D721Med (cell line): ENCODE measurements at regions not wholly inside any gene's neighbourhood (a gene's known extent, or its start where the extent isn't known, plus 50 kb on each side); places are given as distances from the start of the nearest gene placed in this dataset.

Experiments used
- DNase-seq: peaks from one replicate; pipeline ENCODE4 v3.0.0; 2011; ENCODE audit warnings: low spot score; ENCODE audit not compliant: insufficient read length
- FAIRE-seq: peaks from 2 replicates; lab custom pipeline; 2011; peaks lifted over from hg19 to GRCh38; lab: Jason Lieb, UNC
- TF ChIP-seq, protein P1 (sequence below): IDR thresholded peaks from 2 replicates; pipeline ENCODE4 v1.5.1; 2012; ENCODE audit warnings: mild to moderate bottlenecking, control low read depth; ENCODE audit not compliant: insufficient read depth; ENCODE audit errors: missing control alignments

DNA sequence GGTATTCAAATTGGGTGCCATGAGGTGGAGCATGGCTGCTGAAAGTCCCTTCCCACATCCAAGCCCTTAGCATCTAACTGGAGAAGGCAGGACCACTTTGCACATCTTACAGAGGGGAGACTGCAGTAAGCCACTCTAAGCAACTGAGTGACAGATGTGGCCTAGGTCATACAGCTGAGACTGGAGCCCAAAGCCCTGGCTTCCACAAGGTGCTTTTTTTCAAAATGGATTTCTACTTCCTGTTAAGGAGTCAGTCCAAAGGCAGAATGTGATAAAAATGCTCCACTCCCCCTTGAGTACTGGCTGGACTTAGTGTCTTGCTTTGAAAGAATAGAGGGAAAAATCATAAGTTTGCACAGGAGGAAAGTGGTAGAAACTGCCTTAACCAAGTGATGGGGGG lies 424.0 kb upstream of the SPRED2 start:
- DNase-seq = no peak
- TF ChIP-seq, protein P1, sequence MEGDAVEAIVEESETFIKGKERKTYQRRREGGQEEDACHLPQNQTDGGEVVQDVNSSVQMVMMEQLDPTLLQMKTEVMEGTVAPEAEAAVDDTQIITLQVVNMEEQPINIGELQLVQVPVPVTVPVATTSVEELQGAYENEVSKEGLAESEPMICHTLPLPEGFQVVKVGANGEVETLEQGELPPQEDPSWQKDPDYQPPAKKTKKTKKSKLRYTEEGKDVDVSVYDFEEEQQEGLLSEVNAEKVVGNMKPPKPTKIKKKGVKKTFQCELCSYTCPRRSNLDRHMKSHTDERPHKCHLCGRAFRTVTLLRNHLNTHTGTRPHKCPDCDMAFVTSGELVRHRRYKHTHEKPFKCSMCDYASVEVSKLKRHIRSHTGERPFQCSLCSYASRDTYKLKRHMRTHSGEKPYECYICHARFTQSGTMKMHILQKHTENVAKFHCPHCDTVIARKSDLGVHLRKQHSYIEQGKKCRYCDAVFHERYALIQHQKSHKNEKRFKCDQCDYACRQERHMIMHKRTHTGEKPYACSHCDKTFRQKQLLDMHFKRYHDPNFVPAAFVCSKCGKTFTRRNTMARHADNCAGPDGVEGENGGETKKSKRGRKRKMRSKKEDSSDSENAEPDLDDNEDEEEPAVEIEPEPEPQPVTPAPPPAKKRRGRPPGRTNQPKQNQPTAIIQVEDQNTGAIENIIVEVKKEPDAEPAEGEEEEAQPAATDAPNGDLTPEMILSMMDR = no peak
- no peak for FAIRE-seq

DNA sequence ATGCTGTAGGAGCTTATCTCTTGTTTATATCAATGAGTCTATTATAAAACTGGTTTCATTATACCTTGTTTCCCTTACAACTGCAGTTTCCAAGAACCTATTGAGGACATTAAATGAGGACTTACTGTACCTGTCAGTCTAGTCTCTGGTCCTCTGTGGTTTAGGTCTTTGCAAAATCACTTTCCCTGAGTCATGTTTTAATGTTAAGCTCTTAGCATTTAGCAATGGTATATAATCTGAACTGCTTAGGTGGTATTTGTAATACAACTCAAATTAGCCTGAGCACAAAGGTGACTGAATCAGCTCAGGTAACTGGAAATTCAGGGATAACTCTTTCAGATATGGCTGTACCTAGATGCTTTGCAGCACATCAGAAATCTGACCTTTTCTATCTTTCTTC lies 418.3 kb upstream of the SPRED2 start:
- no peak for FAIRE-seq
- no peak for DNase-seq
- TF ChIP-seq, protein P1 = no peak

DNA sequence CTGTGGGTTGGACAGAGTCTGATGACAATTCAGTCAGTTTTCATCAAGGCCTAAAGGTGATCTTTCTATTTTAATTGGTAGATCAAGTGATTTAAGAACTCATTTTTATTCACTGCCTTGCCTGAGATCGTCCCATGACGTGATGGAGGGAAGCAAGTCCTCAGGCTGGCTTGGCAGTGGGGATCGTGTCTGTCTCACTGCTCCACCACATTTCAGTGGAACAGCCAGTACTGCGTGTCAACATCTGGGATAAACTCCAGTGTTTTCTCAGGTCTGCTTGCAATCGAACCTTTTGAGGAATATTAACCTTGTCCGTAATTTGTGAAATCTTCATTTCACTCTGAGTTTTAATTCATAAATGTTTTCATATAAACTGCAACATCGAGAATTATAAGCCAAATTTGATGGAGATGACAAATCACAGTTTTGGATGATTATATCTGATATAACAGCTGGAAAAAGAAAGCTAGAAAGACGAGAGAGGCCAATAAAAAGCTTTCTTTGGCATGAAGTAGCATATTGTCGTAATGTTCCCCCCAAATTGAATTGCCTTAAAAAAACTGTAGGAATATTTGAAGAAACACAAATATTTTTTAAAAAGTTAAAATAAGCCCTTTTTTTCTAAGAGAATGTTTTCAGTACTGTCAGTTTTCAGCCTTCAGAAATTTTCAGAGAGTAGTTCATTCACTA lies 414.7 kb upstream of the SPRED2 start:
- FAIRE-seq (no peak), DNase-seq (no peak)
- TF ChIP-seq, protein P1 = no peak

DNA sequence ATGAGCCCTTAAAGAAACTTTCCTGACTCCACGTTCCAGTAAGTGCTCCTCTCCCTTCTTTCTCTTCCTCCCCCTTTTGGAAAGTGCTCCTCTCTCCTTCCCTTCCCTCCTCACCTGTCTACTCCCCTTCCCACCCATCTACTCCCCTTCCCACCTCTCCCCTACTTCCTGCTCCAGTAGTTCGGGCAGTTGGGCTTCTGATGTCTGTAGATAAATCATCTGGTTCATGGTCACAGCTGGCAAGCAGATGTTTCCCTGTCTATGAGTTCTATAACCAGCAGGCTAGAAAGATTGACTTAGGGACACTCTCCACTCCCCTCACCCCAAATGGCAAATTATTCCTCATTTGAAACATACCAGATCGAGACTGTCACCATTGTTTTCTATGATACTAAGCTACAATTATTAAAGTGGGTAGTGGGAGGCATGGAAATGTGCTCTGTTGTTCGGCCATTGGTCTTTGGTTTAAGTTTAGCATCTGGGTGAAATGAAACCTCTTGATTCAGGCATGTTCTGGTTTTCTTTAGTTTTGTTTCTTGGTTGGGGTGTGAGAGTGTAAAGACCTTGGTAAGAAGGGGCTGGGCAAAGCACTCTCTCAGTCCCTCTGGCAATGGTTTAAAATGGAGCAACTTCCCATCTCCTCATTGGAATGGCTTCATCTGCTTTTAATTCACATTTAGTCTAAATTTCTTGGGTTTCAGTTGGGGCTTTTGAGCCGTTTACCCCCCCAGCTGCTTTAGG lies 413.2 kb upstream of the SPRED2 start:
- TF ChIP-seq, protein P1 = no peak
- DNase-seq (no peak), FAIRE-seq (no peak)

DNA sequence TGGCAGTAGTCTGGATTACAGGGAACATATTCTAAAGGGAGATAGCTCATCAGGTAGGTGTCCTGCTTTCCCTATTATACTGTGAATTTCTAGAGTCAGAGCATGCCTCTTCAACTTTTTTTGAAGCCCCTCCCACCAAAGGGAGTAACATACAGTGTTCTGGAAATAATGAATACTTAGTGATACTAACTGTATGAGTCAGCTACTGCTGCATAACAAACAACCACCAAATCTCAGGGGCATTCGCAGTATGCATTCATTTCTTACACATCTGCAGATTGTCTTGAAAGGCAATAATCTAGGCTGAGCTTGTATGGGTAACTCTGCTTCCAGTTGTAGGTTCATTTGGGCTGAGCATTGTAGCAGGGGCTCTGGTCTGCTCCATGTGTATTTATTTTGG lies 409.7 kb upstream of the SPRED2 start:
- TF ChIP-seq, protein P1 = no peak
- DNase-seq (no peak), FAIRE-seq (no peak)

DNA sequence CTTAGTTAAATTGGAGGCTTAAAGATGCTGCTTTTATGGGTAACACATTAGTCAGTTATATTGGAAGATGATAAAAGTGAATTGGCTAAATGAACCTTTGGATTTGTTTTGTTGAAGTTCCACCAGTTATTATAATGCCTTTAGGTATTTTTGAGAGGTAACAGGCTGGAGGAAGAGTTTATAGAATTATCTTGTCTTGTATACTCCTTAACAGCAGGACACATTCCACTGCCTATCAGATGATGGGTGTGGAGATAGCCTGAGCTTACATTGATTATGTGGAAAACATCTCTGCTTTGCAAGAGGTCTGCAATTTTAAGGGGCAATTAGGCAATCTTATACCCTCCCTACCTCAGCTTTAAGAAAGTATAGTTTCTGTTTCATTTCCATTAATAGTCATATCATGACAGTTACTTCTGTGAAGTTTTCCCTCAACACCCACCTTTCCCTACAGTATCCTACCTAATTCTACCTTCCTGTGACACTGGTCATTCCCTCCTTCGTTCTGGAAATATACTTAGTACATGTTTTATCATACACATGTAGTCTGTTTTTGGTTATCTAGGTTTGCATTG lies 403.7 kb upstream of the SPRED2 start:
- FAIRE-seq = no peak
- TF ChIP-seq, protein P1 = no peak
- DNase-seq = no peak
